ENCODE measurements at regions not wholly inside any gene's neighbourhood (a gene's known extent, or its start where the extent isn't known, plus 50 kb on each side); places are given as distances from the start of the nearest gene placed in this dataset.

DNA sequence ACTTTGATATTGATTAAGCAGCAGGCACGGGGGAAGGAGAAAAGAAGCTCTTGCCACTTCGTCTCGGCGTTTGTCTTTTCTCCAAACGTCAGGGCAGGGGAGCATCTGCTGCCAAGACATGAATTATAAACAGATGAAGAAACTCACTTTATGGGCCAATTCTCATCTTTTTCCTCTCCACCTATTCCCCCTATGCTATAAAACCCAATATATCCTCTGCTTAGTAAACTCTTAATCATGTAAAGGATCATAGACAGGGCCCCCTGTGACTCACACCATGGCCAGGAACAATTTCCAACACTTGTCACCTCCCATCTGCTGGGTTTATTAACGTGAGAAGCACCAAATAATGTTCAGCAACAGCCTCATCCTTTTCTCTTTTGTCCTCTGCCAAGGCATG lies 1092.1 kb upstream of the TMEM132C start:
- DNase-seq (ENCODE audit: low spot score) = no peak
- no peak for TF ChIP-seq POLR2A (IDR thresholded peaks at IDR 0.05)
- TF ChIP-seq, protein P1, sequence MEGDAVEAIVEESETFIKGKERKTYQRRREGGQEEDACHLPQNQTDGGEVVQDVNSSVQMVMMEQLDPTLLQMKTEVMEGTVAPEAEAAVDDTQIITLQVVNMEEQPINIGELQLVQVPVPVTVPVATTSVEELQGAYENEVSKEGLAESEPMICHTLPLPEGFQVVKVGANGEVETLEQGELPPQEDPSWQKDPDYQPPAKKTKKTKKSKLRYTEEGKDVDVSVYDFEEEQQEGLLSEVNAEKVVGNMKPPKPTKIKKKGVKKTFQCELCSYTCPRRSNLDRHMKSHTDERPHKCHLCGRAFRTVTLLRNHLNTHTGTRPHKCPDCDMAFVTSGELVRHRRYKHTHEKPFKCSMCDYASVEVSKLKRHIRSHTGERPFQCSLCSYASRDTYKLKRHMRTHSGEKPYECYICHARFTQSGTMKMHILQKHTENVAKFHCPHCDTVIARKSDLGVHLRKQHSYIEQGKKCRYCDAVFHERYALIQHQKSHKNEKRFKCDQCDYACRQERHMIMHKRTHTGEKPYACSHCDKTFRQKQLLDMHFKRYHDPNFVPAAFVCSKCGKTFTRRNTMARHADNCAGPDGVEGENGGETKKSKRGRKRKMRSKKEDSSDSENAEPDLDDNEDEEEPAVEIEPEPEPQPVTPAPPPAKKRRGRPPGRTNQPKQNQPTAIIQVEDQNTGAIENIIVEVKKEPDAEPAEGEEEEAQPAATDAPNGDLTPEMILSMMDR (IDR thresholded peaks at IDR 0.05) = no peak
- no peak for TF ChIP-seq POLR2AphosphoS5 (IDR thresholded peaks at IDR 0.05)
- no peaks in the 10 kb centered on the region for H3K36me3 ChIP-seq
- H3K4me3 ChIP-seq = no peak overlapping the region
- no peaks in the 10 kb centered on the region for H3K9me3 ChIP-seq
- H3K4me1 ChIP-seq (replicated peaks) = no peaks in the 10 kb centered on the region
- 65% methylated on average over 6 of the region's 6 CpGs for WGBS
- intact Hi-C loops (cut with DNase I) = no loop called here
- H3K27me3 ChIP-seq (replicated peaks; ENCODE audit: insufficient read depth) = no peaks in the 10 kb centered on the region
- no peak overlapping the region for H3K27ac ChIP-seq

DNA sequence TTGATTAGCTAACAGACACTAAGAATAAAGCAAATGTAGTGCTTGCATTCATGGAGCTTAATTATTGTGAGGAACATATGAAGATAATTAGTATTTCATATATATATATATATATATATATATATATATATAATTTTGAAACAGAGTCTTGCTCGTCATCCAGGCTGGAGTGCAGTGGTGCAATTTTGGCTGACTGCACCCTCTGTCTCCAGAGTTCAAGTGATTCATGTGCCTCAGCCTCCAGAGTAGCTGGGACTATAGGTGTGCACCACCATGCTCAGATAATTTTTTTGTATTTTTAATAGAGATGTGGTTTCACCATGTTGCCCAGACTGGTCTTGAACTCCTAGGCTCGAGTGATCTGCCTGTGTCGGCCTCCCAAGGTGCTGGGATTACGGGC lies 1091.6 kb upstream of the TMEM132C start:
- no peaks in the 10 kb centered on the region for H3K9me3 ChIP-seq
- H3K27ac ChIP-seq = no peak overlapping the region
- H3K4me3 ChIP-seq = no peak overlapping the region
- no peak for TF ChIP-seq POLR2AphosphoS5 (IDR thresholded peaks at IDR 0.05)
- TF ChIP-seq, protein P1 (IDR thresholded peaks at IDR 0.05) = no peak
- TF ChIP-seq POLR2A (IDR thresholded peaks at IDR 0.05) = no peak
- no peaks in the 10 kb centered on the region for H3K27me3 ChIP-seq (replicated peaks; ENCODE audit: insufficient read depth)
- no peaks in the 10 kb centered on the region for H3K36me3 ChIP-seq
- no peaks in the 10 kb centered on the region for H3K4me1 ChIP-seq (replicated peaks)
- intact Hi-C loops (cut with DNase I) = no loop called here
- 88% methylated on average over 4 of the region's 4 CpGs for WGBS
- DNase-seq (ENCODE audit: low spot score) = no peak

DNA sequence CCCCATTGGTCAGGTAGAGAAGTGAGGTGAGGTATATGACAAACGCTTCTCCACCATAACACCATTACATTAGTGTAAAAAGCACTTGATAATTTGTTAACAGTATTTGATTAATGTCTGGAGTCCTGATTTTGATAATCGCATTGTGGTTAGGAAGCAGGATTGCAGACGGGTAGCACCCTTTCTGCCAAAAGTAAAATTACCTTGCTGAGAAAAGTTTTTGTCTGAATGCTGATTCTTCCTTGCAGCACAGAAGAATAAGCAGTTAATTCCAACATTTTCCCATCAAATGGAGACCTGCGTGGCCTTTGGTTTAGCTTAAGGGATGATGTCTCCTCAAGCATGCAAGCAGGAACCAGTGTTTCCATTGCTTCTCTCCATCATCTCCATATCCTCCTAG lies 1090.2 kb upstream of the TMEM132C start:
- Histone ChIP-seq H3K4me3 (no peak overlapping the region), H3K36me3 (no peaks in the 10 kb centered on the region), H3K27ac (no peak overlapping the region), H3K9me3 (no peaks in the 10 kb centered on the region), H3K4me1 (replicated peaks) (no peaks in the 10 kb centered on the region), H3K27me3 (replicated peaks; ENCODE audit: insufficient read depth) (no peaks in the 10 kb centered on the region)
- DNase-seq (ENCODE audit: low spot score) = no peak
- TF ChIP-seq POLR2AphosphoS5 (IDR thresholded peaks at IDR 0.05) (no peak), POLR2A (IDR thresholded peaks at IDR 0.05) (no peak)
- TF ChIP-seq, protein P1 (IDR thresholded peaks at IDR 0.05) = no peak
- 97% methylated on average over 4 of the region's 4 CpGs for WGBS
- intact Hi-C loops (cut with DNase I) = no loop called here

DNA sequence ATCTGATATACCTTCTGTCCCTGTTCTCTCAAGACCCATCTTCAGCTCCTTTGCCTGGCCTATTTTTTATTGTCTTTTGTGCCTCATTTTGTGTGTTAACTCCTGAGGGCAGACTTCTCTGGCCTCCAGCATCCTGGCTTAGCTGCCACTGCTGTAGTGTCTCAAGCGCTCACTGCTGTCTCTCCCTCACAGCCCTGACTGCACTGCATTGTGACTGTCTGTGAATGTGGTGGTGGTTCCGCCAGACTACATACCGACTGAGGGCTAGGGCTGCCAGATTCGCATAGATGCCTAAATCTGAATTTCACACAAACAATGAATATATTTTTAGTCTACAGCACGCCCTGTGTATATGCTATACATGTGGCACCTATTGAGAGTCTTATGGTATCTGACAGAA lies 1088.9 kb upstream of the TMEM132C start:
- 88% methylated on average over 5 of the region's 5 CpGs for WGBS
- intact Hi-C loops (cut with DNase I) = no loop called here
- H3K27ac ChIP-seq = no peak overlapping the region
- DNase-seq (ENCODE audit: low spot score) = no peak
- no peaks in the 10 kb centered on the region for H3K36me3 ChIP-seq
- no peaks in the 10 kb centered on the region for H3K9me3 ChIP-seq
- TF ChIP-seq, protein P1 (IDR thresholded peaks at IDR 0.05) = no peak
- TF ChIP-seq POLR2AphosphoS5 (IDR thresholded peaks at IDR 0.05) (no peak), POLR2A (IDR thresholded peaks at IDR 0.05) (no peak)
- H3K4me3 ChIP-seq = no peak overlapping the region
- no peaks in the 10 kb centered on the region for H3K27me3 ChIP-seq (replicated peaks; ENCODE audit: insufficient read depth)
- no peaks in the 10 kb centered on the region for H3K4me1 ChIP-seq (replicated peaks)

DNA sequence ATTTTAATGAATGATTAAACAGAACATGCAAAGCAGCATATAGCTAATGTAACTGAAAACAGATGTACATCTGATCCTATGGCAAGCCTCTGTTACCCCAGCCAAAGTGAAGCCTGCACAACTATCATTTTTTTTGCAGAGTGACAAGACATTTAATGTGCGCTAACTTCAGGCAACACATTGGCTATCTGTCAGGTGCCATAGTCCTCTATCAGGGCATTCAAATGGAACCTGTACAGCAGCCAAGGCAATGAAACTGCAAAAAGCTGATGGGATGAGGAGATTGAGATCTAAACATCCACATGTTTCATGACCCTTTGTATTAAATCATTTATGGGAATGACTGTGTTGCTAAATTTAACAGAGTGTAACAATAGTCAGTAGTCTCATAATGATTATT lies 1088.5 kb upstream of the TMEM132C start:
- Histone ChIP-seq H3K27ac (no peak overlapping the region), H3K4me3 (no peak overlapping the region), H3K4me1 (replicated peaks) (no peaks in the 10 kb centered on the region), H3K36me3 (no peaks in the 10 kb centered on the region), H3K9me3 (no peaks in the 10 kb centered on the region), H3K27me3 (replicated peaks; ENCODE audit: insufficient read depth) (no peaks in the 10 kb centered on the region)
- no peak for DNase-seq (ENCODE audit: low spot score)
- 78% methylated on average over 1 of the region's 1 CpG for WGBS
- TF ChIP-seq, protein P1 (IDR thresholded peaks at IDR 0.05) = no peak
- TF ChIP-seq POLR2A (IDR thresholded peaks at IDR 0.05) = no peak
- TF ChIP-seq POLR2AphosphoS5 (IDR thresholded peaks at IDR 0.05) = no peak
- intact Hi-C loops (cut with DNase I) = no loop called here

All from prostate gland (tissue), 2 donors.